ENCODE measurements at regions not wholly inside any gene's neighbourhood (a gene's known extent, or its start where the extent isn't known, plus 50 kb on each side); places are given as distances from the start of the nearest gene placed in this dataset.
"Not testable (repeated sequence)": the region's sequence is repeated elsewhere in the genome, so short reads cannot be mapped to it uniquely, and the experiment has no call there.

GRCh38 chr2:64931246-64932115 is 57.7 kb upstream of the SLC1A4 start:
- DNase-seq (ENCODE audit: extremely low read depth, low read depth), result no peak
- TF ChIP-seq CTCF (IDR thresholded peaks at IDR 0.05; ENCODE audit: low read depth, low read length), result no peak

GRCh38 chr2:64932116-64932370 is 57.2 kb upstream of the SLC1A4 start:
- DNase-seq (ENCODE audit: extremely low read depth, low read depth), result no peak
- no peak for TF ChIP-seq CTCF (IDR thresholded peaks at IDR 0.05; ENCODE audit: low read depth, low read length)

GRCh38 chr2:64932371-64933216 is 56.6 kb upstream of the SLC1A4 start:
- no peak for TF ChIP-seq CTCF (IDR thresholded peaks at IDR 0.05; ENCODE audit: low read depth, low read length)
- no peak for DNase-seq (ENCODE audit: extremely low read depth, low read depth)

GRCh38 chr2:64934530-64934929 is 54.7 kb upstream of the SLC1A4 start:
- no peak for TF ChIP-seq CTCF (IDR thresholded peaks at IDR 0.05; ENCODE audit: low read depth, low read length)
- DNase-seq (ENCODE audit: extremely low read depth, low read depth), result no peak

GRCh38 chr2:64936809-64937208 is 52.4 kb upstream of the SLC1A4 start:
- TF ChIP-seq CTCF (IDR thresholded peaks at IDR 0.05; ENCODE audit: low read depth, low read length), result no peak

GRCh38 chr2:64937314-64937686 is 51.9 kb upstream of the SLC1A4 start:
- not testable (repeated sequence) for DNase-seq (ENCODE audit: extremely low read depth, low read depth)

More at GRCh38 chr2:64936809-64937208, 52.4 kb upstream of the SLC1A4 start:
- DNase-seq (ENCODE audit: extremely low read depth, low read depth), result no peak

GRCh38 chr2:64937687-64938491 is 51.3 kb upstream of the SLC1A4 start:
- no peak for TF ChIP-seq CTCF (IDR thresholded peaks at IDR 0.05; ENCODE audit: low read depth, low read length)
- no peak for DNase-seq (ENCODE audit: extremely low read depth, low read depth)

Data from AG09319 (cell line).